Osteoblast (primary cell): ENCODE measurements at regions not wholly inside any gene's neighbourhood (a gene's known extent, or its start where the extent isn't known, plus 50 kb on each side); places are given as distances from the start of the nearest gene placed in this dataset.

Experiments
- DNase-seq: peaks from one replicate; pipeline ENCODE4 v3.0.0; 2011; ENCODE audit warnings: low spot score, mixed read lengths; ENCODE audit not compliant: insufficient read length; ENCODE audit errors: missing footprints
- H2AFZ ChIP-seq: 2 replicates; pipeline ENCODE4 v1.6.0; 2011; ENCODE audit warnings: mild to moderate bottlenecking, low read length
- H3K27ac ChIP-seq: 2 replicates; pipeline ENCODE4 v1.5.1; 2011; ENCODE audit warnings: mild to moderate bottlenecking, low read depth, low read length, moderate library complexity
- H3K27me3 ChIP-seq: 2 replicates; pipeline ENCODE4 v1.6.0; 2012; ENCODE audit warnings: mild to moderate bottlenecking, control low read depth, inconsistent platforms, low read length, moderate library complexity; ENCODE audit not compliant: insufficient read depth
- H3K36me3 ChIP-seq: 2 replicates; pipeline ENCODE4 v1.5.1; 2011; ENCODE audit warnings: mild to moderate bottlenecking, low read length, control low read depth, moderate library complexity; ENCODE audit not compliant: insufficient read depth
- H3K4me1 ChIP-seq: 2 replicates; pipeline ENCODE4 v1.5.1; 2011; ENCODE audit warnings: mild to moderate bottlenecking, low read length, control low read depth, moderate library complexity; ENCODE audit not compliant: insufficient read depth
- H3K4me2 ChIP-seq: 2 replicates; pipeline ENCODE4 v1.6.0; 2011; ENCODE audit warnings: mild to moderate bottlenecking, low read length; ENCODE audit not compliant: insufficient read depth
- H3K4me3 ChIP-seq: fragments of 200-600 bp; sonication (generic); 3 replicates; pipeline ENCODE4 v1.5.1; 2012; ENCODE audit warnings: mild to moderate bottlenecking, low read length, inconsistent platforms; ENCODE audit not compliant: insufficient read depth
- H3K79me2 ChIP-seq: 2 replicates; pipeline ENCODE4 v1.6.0; 2012; ENCODE audit warnings: mild to moderate bottlenecking, low read length, control low read depth, inconsistent platforms; ENCODE audit not compliant: insufficient read depth
- H3K9me3 ChIP-seq: 2 replicates; pipeline ENCODE4 v1.5.1; 2011; ENCODE audit warnings: low read depth, low read length, control low read depth
- H4K20me1 ChIP-seq: 2 replicates; pipeline ENCODE4 v1.6.0; 2012; ENCODE audit warnings: mild to moderate bottlenecking, low read length, control low read depth; ENCODE audit not compliant: insufficient read depth
- CTCF ChIP-seq: IDR thresholded peaks from 2 replicates; pipeline ENCODE4 v1.5.1; 2011; ENCODE audit warnings: mild to moderate bottlenecking, low read depth, low read length, moderate library complexity; ENCODE audit errors: extremely low read depth

DNA sequence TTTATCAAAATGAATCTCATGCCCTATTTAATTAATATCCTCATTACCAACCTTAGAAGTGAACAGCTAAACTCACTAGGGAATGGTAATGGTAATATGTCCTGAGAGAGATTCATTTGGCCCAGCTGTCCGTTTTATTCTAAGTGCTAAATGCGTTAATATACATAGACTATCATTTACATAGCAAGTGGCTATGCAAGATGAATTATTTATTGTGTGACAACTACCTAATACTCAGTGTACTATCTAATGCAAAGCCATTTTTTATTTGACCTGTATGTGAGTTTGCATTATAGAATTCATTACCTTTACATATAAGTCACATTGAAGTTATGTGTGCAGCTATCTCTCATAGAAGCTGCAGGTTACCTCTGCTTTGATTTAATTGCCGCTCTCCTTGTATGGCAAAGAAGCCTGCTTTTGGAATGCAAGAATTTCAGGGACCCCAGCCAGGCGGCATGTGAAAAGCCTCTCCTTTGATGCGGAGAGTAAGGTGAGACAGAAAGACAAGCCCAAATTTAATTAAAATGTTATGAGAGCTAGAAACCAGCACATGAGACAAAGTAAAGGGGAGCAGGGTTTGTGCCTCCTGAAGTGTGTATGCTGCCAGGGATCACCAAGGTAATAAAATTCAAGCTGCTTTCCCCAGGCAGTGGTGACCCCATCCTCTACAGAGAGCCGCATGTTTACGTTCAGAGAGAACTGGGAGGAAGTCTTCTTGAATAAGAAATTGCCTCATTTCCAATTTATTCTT lies 693.0 kb upstream of the MAP3K7 start:
- H3K79me2 ChIP-seq = no peaks in the 10 kb centered on the region
- no peaks in the 10 kb centered on the region for H4K20me1 ChIP-seq
- H3K27me3 ChIP-seq = no peaks in the 10 kb centered on the region
- no peaks in the 10 kb centered on the region for H3K4me1 ChIP-seq
- no peak overlapping the region for H3K27ac ChIP-seq
- no peak overlapping the region for H3K4me2 ChIP-seq
- H3K36me3 ChIP-seq = no peaks in the 10 kb centered on the region
- H3K9me3 ChIP-seq = peaks cover 5% of the 10 kb centered on the region
- no peak for TF ChIP-seq CTCF
- no peak overlapping the region for H2AFZ ChIP-seq
- DNase-seq = no peak
- H3K4me3 ChIP-seq = no peak overlapping the region

DNA sequence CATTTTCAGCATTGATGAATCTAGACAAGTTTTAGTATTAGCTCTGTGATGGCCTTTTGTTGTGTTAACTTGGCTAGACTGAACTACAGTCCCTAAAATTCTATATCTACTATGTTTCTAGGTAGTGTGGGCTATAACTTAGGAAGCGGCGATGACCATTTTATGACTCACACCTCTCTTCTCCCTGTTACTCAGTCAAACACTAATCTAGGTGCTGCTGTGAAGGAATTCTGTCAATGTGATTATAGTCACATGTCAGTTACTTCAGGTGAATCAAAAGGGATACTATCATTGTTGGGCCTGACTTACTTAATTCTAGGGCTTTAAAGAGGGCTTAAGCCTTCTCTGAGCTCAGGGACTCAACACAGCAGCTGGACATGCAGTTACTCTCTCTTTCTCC lies 691.5 kb upstream of the MAP3K7 start:
- Histone ChIP-seq H3K4me1 (no peaks in the 10 kb centered on the region), H4K20me1 (no peaks in the 10 kb centered on the region), H3K9me3 (peaks cover 5% of the 10 kb centered on the region), H2AFZ (no peak overlapping the region), H3K27ac (no peak overlapping the region), H3K27me3 (no peaks in the 10 kb centered on the region), H3K79me2 (no peaks in the 10 kb centered on the region), H3K4me3 (no peak overlapping the region), H3K4me2 (no peak overlapping the region), H3K36me3 (no peaks in the 10 kb centered on the region)
- TF ChIP-seq CTCF = no peak
- DNase-seq = no peak

DNA sequence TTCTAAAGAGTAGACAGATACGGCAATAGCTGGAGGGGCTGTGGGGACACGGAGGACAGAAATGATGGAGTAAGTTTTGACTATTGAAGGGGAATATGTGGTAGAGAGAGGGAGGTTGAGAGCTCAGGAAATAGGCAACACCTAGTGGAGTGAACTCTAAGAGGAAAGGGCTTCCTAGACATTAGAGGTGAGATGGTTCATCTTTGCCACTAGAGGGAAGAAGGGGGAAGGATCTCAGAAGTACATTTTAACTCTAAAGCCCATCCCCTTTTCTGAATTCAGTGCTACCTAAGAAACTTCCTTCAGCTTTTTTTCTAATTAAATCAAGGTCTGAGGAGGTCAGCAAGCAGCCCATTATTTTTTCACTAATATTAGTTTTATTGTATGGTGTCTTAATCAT lies 689.4 kb upstream of the MAP3K7 start:
- no peak overlapping the region for H2AFZ ChIP-seq
- no peaks in the 10 kb centered on the region for H3K79me2 ChIP-seq
- no peaks in the 10 kb centered on the region for H3K4me1 ChIP-seq
- DNase-seq = no peak
- H3K4me2 ChIP-seq = no peak overlapping the region
- no peaks in the 10 kb centered on the region for H3K27me3 ChIP-seq
- TF ChIP-seq CTCF = no peak
- no peak overlapping the region for H3K4me3 ChIP-seq
- H4K20me1 ChIP-seq = no peaks in the 10 kb centered on the region
- peaks cover 3% of the 10 kb centered on the region for H3K9me3 ChIP-seq
- no peaks in the 10 kb centered on the region for H3K36me3 ChIP-seq
- H3K27ac ChIP-seq = no peak overlapping the region

DNA sequence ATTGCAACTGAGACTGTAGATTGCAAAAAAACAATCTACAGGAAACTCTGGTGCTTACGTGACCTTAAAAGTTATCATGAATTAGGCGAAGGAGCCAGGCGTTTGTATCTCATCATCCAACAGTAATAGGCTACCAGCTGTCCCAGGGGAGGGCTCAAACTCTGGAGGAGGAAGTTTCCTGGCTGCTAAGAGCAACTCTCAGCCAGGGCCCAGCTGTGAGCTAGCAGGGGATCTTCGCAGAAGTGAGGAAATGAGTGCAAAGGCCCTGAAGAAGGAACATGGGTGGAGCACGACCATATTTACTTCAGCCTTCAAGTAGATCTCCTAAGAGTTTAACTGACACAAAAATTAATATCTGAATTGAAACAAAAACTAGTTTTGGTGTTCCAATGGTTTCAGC lies 686.9 kb upstream of the MAP3K7 start:
- TF ChIP-seq CTCF = no peak
- no peak overlapping the region for H2AFZ ChIP-seq
- H3K4me3 ChIP-seq = no peak overlapping the region
- H3K4me2 ChIP-seq = no peak overlapping the region
- no peak overlapping the region for H3K27ac ChIP-seq
- H3K79me2 ChIP-seq = no peaks in the 10 kb centered on the region
- peaks cover 7% of the 10 kb centered on the region for H3K9me3 ChIP-seq
- no peaks in the 10 kb centered on the region for H4K20me1 ChIP-seq
- DNase-seq = no peak
- no peaks in the 10 kb centered on the region for H3K4me1 ChIP-seq
- no peaks in the 10 kb centered on the region for H3K27me3 ChIP-seq
- H3K36me3 ChIP-seq = no peaks in the 10 kb centered on the region
